GM21515 (cell line): ENCODE measurements at regions not wholly inside any gene's neighbourhood (a gene's known extent, or its start where the extent isn't known, plus 50 kb on each side); places are given as distances from the start of the nearest gene placed in this dataset.
"Not testable (repeated sequence)": the region's sequence is repeated elsewhere in the genome, so short reads cannot be mapped to it uniquely, and the experiment has no call there.

Experiments
- ATAC-seq: cut with Tn5 transposase; IDR thresholded peaks from one replicate; pipeline ENCODE4 v1.9.1; 2021; ENCODE audit not compliant: unreplicated experiment

GRCh38 chr5:106646106-106646505 lies 1024.6 kb downstream of the EFNA5 start:
- ATAC-seq = no peak

GRCh38 chr5:106640511-106640910 lies 1030.2 kb downstream of the EFNA5 start:
- ATAC-seq = no peak

GRCh38 chr5:106639488-106639887 lies 1031.2 kb downstream of the EFNA5 start:
- no peak for ATAC-seq

- no peak for ATAC-seq
These were observed 1033.5 kb downstream of the EFNA5 start for GRCh38 chr5:106637275-106637674.

GRCh38 chr5:106634375-106634774 lies 1036.4 kb downstream of the EFNA5 start:
- ATAC-seq = no peak

- no peak for ATAC-seq
These were observed 1036.9 kb downstream of the EFNA5 start for GRCh38 chr5:106633825-106634224.

GRCh38 chr5:106628456-106628855 lies 1042.3 kb downstream of the EFNA5 start:
- not testable (repeated sequence) for ATAC-seq

- no peak for ATAC-seq
These were observed 1060.7 kb downstream of the EFNA5 start for GRCh38 chr5:106610041-106610440.

- ATAC-seq = no peak
These were observed 1069.1 kb downstream of the EFNA5 start for GRCh38 chr5:106601620-106602019.

- ATAC-seq = no peak
These were observed 1069.9 kb downstream of the EFNA5 start for GRCh38 chr5:106600803-106601202.

GRCh38 chr5:106595864-106596263 lies 1074.9 kb downstream of the EFNA5 start:
- ATAC-seq = no peak

- no peak for ATAC-seq
These were observed 1086.5 kb downstream of the EFNA5 start for GRCh38 chr5:106584268-106584667.

- no peak for ATAC-seq
These were observed 1092.0 kb downstream of the EFNA5 start for GRCh38 chr5:106578736-106579135.

GRCh38 chr5:106574820-106575219 lies 1095.9 kb downstream of the EFNA5 start:
- ATAC-seq = no peak

- no peak for ATAC-seq
These were observed 1104.7 kb downstream of the EFNA5 start for GRCh38 chr5:106566031-106566430.

GRCh38 chr5:106545325-106545724 lies 1125.4 kb downstream of the EFNA5 start:
- ATAC-seq = no peak

- ATAC-seq = no peak
These were observed 1127.4 kb downstream of the EFNA5 start for GRCh38 chr5:106543330-106543729.

- ATAC-seq = no peak
These were observed 1140.6 kb downstream of the EFNA5 start for GRCh38 chr5:106530150-106530549.

- no peak for ATAC-seq
These were observed 1145.3 kb downstream of the EFNA5 start for GRCh38 chr5:106525438-106525837.

- ATAC-seq = no peak
These were observed 1146.9 kb downstream of the EFNA5 start for GRCh38 chr5:106523852-106524251.

GRCh38 chr5:106522296-106522695 lies 1148.4 kb downstream of the EFNA5 start:
- ATAC-seq = no peak

GRCh38 chr5:106521701-106522100 lies 1149.0 kb downstream of the EFNA5 start:
- ATAC-seq = no peak

GRCh38 chr5:106510321-106510720 lies 1160.4 kb downstream of the EFNA5 start:
- no peak for ATAC-seq

GRCh38 chr5:106508894-106509293 lies 1161.8 kb downstream of the EFNA5 start:
- ATAC-seq = no peak
